HG02798 (cell line): ENCODE measurements at regions not wholly inside any gene's neighbourhood (a gene's known extent, or its start where the extent isn't known, plus 50 kb on each side); places are given as distances from the start of the nearest gene placed in this dataset.

ENCODE experiments used
- ATAC-seq: cut with Tn5 transposase; IDR thresholded peaks from one replicate; pipeline ENCODE4 v1.9.1; 2021; ENCODE audit warnings: mild to moderate bottlenecking; ENCODE audit not compliant: unreplicated experiment, poor library complexity

DNA sequence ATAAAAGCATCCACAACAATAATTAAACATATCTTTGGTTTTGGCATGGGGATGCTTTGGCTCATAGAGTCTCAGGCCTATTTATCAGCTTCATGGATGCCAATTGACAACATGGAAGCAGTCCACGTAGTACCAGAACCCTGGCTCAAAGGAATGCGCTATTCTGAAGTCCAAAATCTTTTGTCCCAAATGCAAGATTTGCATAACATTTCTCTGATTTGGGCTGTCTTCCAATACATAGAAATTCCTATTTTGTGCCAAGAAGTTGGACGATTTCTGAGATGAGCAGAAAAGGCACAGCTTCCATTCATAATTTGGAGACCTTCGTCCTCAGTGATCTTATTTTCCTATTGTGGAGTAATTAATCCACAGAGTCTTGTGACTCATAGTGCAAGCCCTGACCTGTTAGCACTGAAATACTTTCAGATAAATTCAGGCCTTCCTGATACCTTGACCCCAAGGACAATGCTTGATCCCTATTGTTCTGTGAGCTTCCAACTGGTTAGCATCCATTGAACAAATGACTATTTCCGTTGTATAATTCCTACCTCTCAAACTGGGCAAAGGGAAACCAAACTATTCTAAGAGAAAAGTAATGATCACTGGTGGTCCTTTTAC, 78.4 kb upstream of the CDH11 start:
- ATAC-seq = no peak

DNA sequence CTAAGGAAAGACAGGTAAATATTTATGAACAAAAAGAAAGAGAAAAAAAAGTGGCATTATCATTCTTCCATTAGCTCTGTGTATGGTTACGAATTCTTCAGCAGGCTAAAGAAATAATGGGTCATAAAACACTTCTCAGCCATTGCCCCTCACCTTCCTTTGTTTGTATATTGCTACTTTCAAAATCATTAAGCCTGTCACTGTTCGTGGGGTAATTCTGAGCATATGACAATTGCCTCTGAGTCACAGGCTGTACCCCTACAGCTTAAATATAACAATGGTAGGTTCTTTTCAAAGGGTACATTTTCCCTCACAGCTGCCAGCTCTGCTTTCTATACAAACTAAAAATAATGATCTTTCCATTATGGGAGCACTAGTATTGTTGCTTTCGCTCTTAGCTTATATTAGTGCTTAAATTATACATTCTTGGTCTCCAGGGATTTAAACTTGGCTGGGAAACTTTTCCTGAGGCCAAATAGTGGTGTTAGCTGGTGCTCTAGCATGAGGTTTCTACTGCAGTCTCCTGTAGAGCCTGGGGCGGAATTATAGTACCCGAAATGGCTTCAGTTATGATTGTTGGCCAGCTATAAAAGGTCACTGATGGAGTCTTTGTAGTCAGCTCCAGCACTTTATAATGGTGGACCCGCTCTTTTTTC, 74.7 kb upstream of the CDH11 start:
- no peak for ATAC-seq

DNA sequence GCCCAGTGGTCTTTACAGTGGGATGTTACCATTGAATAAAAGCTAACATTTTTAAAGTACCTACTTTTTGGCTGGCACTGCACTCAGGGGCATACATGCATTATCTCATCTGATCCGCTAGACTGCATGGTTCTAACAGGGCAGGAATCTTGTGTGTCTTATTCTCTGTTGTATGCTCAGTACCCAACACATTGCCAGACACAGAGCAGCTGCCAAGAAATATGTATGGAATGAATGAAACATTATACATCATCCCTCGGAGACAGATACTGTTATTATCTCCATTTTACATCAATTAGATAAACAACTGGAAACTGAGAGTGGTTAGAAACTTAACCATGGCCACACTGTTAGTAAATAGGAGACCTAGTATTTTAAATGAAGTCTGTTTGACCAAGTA, 74.1 kb upstream of the CDH11 start:
- ATAC-seq = no peak

DNA sequence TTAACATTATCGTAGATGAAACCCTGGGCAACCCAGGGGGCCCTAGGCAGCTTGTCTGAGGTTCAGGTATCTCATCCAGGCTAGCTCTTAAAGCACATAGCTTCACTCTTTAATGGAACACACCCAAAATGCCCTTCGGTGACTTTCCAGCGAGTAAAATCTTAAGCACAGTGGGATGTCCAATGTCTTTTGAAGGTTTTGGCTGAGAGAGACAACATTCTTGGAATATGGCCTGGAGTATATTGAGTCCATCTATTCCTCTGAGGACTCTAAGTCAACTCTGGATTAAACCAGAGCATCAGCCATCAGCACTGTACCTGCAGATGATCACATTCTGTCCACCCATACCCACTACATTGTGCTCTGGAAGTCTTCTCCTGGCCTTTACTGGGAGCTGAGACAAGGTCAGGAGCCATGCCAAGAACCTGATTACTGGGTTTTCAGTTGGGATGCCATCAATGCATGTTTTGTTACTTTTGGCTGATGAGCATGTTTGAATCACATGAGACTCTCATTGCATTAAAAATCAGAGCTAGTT, 63.4 kb upstream of the CDH11 start:
- no peak for ATAC-seq

DNA sequence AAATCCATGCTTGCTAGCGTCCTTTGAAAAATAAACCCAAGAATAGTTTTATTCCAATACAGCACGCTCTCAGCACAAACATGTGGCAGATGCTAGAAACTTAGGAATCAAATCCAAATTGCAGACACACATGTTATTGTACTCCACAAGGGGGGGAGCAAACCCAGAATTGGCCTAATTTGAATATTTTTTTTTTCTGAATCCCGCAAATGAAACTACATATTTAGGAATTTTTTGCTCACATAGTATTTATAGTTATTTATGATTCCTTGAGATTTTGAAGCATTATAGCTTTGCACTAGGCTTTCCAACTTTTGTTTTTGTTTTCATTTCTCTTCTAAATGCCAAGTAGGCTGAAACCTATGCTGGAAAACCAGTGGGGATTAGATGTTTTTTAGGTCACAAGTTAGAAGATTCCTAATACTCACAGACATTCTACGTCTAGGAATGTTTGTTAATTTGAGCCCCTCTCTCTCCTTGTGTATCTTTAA, 59.3 kb upstream of the CDH11 start:
- no peak for ATAC-seq

DNA sequence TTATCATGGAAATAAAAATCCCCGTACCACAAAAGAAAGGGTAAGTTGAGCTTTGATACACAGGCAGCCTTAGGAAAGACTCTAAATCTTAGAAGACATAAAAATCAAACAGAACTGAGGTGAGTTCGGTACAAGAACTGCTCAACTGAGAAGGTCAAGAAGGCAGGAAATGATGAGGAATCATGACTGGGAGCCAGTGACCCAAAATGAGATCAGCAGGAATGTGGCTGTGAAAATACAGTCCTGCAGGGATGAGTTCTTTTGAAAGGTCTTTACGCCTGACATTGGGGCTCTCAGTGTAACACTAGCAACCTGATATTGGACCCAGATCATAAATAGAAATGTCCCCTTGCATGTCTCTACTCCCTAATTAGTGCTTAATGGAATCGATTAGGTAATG, 56.3 kb upstream of the CDH11 start:
- ATAC-seq = no peak

DNA sequence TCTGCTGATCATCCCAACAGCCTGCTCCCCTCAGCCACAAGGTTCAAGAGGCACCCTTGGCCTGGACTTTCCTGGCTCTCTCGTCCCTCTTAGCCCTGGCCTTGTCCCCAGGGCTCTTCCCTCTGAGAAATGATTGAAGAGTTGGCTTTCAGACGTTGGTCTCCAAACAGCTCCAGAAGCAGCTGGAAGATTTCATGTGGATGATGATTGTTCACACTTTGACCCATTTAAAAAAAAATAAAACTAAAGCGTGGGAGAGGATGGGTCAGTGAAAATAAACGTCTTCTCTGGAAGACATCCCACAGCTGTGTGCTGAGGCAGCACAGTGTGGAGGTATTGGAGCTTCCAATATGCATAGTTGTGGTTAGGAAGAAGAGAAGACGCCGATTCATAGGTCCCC, 54.7 kb upstream of the CDH11 start:
- no peak for ATAC-seq

DNA sequence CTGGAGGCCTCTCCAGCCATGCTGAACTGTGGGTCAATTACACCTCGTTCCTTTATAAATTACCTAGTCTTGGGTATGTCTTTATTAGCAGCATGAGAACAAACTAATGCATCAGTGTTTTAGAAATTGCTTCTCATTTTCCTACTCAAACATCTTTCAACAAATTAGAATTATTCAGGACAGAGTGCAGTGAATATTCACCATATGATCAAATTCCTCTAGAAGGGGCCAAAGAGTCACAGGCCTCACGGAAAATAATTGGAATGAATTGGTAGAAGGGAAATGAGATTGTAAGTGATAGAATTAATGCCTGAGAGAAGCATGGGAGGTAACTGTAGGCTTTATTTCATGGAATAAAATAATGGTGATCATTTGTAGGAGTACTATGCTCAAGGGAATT, 50.5 kb upstream of the CDH11 start:
- no peak for ATAC-seq
